ENCODE measurements at regions not wholly inside any gene's neighbourhood (a gene's known extent, or its start where the extent isn't known, plus 50 kb on each side); places are given as distances from the start of the nearest gene placed in this dataset.

DNA sequence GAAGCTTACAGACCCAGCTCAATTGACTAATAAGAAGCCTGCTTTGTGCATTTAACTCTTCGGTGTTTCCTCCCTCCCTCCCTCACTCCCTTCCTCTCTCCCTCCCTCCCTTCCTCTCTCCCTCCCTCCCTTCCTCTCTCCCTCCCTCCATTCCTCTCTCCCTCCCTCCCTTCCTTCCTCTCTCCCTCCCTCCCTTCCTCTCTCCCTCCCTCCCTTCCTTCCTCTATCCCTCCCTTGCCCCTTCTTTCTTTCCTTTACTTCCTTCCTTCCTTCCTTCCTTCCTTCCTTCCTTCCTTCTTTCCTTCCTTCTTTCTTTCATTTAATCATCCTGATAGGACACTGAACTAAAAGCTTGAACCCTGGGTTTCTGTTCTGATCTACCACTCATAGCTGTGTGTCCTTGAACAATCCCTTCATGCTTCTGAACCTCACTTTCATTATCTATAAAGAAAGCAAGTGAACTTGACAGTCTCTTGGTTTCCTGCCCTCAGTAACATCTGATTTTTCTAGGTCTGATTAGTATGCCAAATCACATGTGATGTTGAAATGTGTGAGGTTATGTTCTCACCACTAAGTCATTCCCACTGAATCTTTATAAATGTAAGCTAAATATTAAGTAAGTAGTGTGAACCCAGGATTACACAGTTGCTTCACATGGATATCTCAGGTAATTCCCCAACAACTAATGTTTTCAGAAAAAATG lies 132.3 kb upstream of the BMP2 start:
- intact Hi-C loops (cut with micrococcal nuclease; ENCODE audit: unreplicated experiment) (no loop called here), in situ Hi-C loops (cut with HindIII; ENCODE audit: low pct_unique_long_range_greater_than_20kb, low sequenced_read_pairs) (no loop called here)
- ATAC-seq = no peak
- no peak for DNase-seq (ENCODE audit: low read depth, low spot score)
- ChIA-PET CTCF (no interaction called here), POLR2A (no interaction called here)
- H3K4me1 ChIP-seq (ENCODE audit: control insufficient read depth, insufficient read depth, low read length) = no peaks in the 10 kb centered on the region
- no peaks in the 10 kb centered on the region for H3K27me3 ChIP-seq (ENCODE audit: control insufficient read depth, insufficient read depth, low read length)
- H3K4me3 ChIP-seq (ENCODE audit: low read depth in 2 of 2, low read length in 2 of 2) = no peak overlapping the region
- TF ChIP-seq SIN3A (IDR thresholded peaks at IDR 0.05; ENCODE audit: borderline replicate concordance, insufficient read depth, low read depth, low read length) (no peak), POLR2AphosphoS5 (IDR thresholded peaks at IDR 0.05; ENCODE audit: low read depth, low read length) (no peak), TCF7L2 (IDR thresholded peaks at IDR 0.05; ENCODE audit: low read depth, low read length) (no peak)
- TF ChIP-seq, protein P1, sequence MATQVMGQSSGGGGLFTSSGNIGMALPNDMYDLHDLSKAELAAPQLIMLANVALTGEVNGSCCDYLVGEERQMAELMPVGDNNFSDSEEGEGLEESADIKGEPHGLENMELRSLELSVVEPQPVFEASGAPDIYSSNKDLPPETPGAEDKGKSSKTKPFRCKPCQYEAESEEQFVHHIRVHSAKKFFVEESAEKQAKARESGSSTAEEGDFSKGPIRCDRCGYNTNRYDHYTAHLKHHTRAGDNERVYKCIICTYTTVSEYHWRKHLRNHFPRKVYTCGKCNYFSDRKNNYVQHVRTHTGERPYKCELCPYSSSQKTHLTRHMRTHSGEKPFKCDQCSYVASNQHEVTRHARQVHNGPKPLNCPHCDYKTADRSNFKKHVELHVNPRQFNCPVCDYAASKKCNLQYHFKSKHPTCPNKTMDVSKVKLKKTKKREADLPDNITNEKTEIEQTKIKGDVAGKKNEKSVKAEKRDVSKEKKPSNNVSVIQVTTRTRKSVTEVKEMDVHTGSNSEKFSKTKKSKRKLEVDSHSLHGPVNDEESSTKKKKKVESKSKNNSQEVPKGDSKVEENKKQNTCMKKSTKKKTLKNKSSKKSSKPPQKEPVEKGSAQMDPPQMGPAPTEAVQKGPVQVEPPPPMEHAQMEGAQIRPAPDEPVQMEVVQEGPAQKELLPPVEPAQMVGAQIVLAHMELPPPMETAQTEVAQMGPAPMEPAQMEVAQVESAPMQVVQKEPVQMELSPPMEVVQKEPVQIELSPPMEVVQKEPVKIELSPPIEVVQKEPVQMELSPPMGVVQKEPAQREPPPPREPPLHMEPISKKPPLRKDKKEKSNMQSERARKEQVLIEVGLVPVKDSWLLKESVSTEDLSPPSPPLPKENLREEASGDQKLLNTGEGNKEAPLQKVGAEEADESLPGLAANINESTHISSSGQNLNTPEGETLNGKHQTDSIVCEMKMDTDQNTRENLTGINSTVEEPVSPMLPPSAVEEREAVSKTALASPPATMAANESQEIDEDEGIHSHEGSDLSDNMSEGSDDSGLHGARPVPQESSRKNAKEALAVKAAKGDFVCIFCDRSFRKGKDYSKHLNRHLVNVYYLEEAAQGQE (IDR thresholded peaks at IDR 0.05; ENCODE audit: insufficient read depth in 1 of 2, low read depth in 2 of 2, low read length in 1 of 2) = no peak
- TF ChIP-seq, protein P2, sequence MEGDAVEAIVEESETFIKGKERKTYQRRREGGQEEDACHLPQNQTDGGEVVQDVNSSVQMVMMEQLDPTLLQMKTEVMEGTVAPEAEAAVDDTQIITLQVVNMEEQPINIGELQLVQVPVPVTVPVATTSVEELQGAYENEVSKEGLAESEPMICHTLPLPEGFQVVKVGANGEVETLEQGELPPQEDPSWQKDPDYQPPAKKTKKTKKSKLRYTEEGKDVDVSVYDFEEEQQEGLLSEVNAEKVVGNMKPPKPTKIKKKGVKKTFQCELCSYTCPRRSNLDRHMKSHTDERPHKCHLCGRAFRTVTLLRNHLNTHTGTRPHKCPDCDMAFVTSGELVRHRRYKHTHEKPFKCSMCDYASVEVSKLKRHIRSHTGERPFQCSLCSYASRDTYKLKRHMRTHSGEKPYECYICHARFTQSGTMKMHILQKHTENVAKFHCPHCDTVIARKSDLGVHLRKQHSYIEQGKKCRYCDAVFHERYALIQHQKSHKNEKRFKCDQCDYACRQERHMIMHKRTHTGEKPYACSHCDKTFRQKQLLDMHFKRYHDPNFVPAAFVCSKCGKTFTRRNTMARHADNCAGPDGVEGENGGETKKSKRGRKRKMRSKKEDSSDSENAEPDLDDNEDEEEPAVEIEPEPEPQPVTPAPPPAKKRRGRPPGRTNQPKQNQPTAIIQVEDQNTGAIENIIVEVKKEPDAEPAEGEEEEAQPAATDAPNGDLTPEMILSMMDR (IDR thresholded peaks at IDR 0.05) = no peak
- no peaks in the 10 kb centered on the region for H3K9me3 ChIP-seq (ENCODE audit: control insufficient read depth, insufficient read depth, low read depth, low read length)
- no TSS peak for BruUV-seq (replicated peaks)
- H3K36me3 ChIP-seq (ENCODE audit: control insufficient read depth, insufficient read depth, low read length) = no peaks in the 10 kb centered on the region
- H3K27ac ChIP-seq (ENCODE audit: low read length) = no peak overlapping the region

DNA sequence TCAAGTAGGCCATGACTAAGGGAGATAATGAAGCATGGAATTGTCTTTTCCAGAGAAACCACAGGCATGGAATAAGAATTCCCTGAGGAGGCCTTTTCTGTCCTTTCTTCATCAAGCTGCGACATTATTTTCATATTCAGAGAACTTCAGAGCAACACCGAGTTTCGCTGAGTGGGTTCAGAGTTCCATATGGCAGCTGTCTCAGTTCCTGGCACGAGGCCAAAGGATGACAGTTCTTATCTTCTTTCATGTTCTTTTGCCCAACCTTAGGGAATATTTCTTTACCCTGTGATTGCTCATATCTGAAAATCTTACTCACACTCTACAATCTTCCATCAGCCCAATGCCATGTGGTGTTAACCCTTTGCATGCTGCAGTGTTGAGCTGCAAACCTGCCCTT lies 135.3 kb upstream of the BMP2 start:
- Histone ChIP-seq H3K9me3 (ENCODE audit: control insufficient read depth, insufficient read depth, low read depth, low read length) (no peaks in the 10 kb centered on the region), H3K27ac (ENCODE audit: low read length) (no peak overlapping the region), H3K4me3 (ENCODE audit: low read depth in 2 of 2, low read length in 2 of 2) (no peak overlapping the region), H3K27me3 (ENCODE audit: control insufficient read depth, insufficient read depth, low read length) (no peaks in the 10 kb centered on the region), H3K36me3 (ENCODE audit: control insufficient read depth, insufficient read depth, low read length) (no peaks in the 10 kb centered on the region), H3K4me1 (ENCODE audit: control insufficient read depth, insufficient read depth, low read length) (no peaks in the 10 kb centered on the region; the same call in 1 of the 2 replicates)
- in situ Hi-C loops (cut with HindIII; ENCODE audit: low pct_unique_long_range_greater_than_20kb, low sequenced_read_pairs) (no loop called here), intact Hi-C loops (cut with micrococcal nuclease; ENCODE audit: unreplicated experiment) (no loop called here)
- no TSS peak for BruUV-seq (replicated peaks)
- TF ChIP-seq TCF7L2 (IDR thresholded peaks at IDR 0.05; ENCODE audit: low read depth, low read length) (no peak), SIN3A (IDR thresholded peaks at IDR 0.05; ENCODE audit: borderline replicate concordance, insufficient read depth, low read depth, low read length) (no peak), POLR2AphosphoS5 (IDR thresholded peaks at IDR 0.05; ENCODE audit: low read depth, low read length) (no peak)
- TF ChIP-seq, protein P1 (IDR thresholded peaks at IDR 0.05; ENCODE audit: insufficient read depth in 1 of 2, low read depth in 2 of 2, low read length in 1 of 2) = no peak
- TF ChIP-seq, protein P2 (IDR thresholded peaks at IDR 0.05) = no peak
- POLR2A ChIA-PET = no interaction called here
- CTCF ChIA-PET = no interaction called here
- no peak for ATAC-seq
- DNase-seq (ENCODE audit: low read depth, low spot score) = no peak
